A549 (cell line): ENCODE measurements at regions not wholly inside any gene's neighbourhood (a gene's known extent, or its start where the extent isn't known, plus 50 kb on each side); places are given as distances from the start of the nearest gene placed in this dataset.

ENCODE experiments used
- CHD4 ChIP-seq: fragments of 200-600 bp; sonication (generic); IDR thresholded peaks from 2 replicates; pipeline ENCODE4 v1.6.1; 2016; ENCODE audit warnings: antibody characterized with exemption, mild to moderate bottlenecking, borderline replicate concordance
- CTCF ChIP-seq: fragments of >200 bp; sonication (Bioruptor Twin); formaldehyde crosslinking; IDR thresholded peaks from 3 replicates; pipeline ENCODE4 v1.5.1; 2016
- ESRRA ChIP-seq: fragments of 150-350 bp; IDR thresholded peaks from 2 replicates; pipeline ENCODE4 v1.6.1; 2014; ENCODE audit warnings: mild to moderate bottlenecking, low read length, borderline replicate concordance
- FOSL2 ChIP-seq, 2 experiments: fragments of 450-650 bp in 1 of 2; fragments of >200 bp in 1 of 2; sonication (Bioruptor Twin) in 1 of 2; formaldehyde crosslinking; IDR thresholded peaks; 2 replicates each; pipeline versions ENCODE4 v1.5.0 to v1.6.1; 2016 to 2020; ENCODE audit warnings: mild to moderate bottlenecking in 1 of 2, moderate library complexity in 1 of 2
- HDAC2 ChIP-seq: fragments of 200-600 bp; sonication (generic); IDR thresholded peaks from 2 replicates; pipeline ENCODE4 v1.6.1; 2016
- JUN ChIP-seq, 2 experiments: fragments of >200 bp; sonication (Bioruptor Twin); formaldehyde crosslinking; IDR thresholded peaks; 2 replicates in 1 of 2; 3 replicates in 1 of 2; pipeline ENCODE4 v1.6.1; 2016 to 2017
- POLR2A ChIP-seq: IDR thresholded peaks from 2 replicates; pipeline ENCODE4 v1.6.1; 2012; ENCODE audit warnings: mild to moderate bottlenecking, low read length
- POLR2AphosphoS2 ChIP-seq: conservative IDR thresholded peaks from 2 replicates; pipeline ENCODE4 v1.6.1; 2012; ENCODE audit warnings: low read length, improper control_type of control experiment, inconsistent platforms
- TP53 ChIP-seq: fragments of 250-450 bp; sonication (Bioruptor Pico); IDR thresholded peaks from 2 replicates; pipeline ENCODE4 v1.5.0; 2021; ENCODE audit warnings: mild to moderate bottlenecking, moderate library complexity

- TF ChIP-seq POLR2A (no peak), FOSL2 (IDR thresholded peaks at IDR 0.05) (no peak), FOSL2 (CRISPR knock-in tag; IDR thresholded peaks at IDR 0.05) (no peak), CTCF (no peak), ESRRA (no peak), JUN (IDR thresholded peaks at IDR 0.05) (no peak), POLR2AphosphoS2 (no peak), TP53 (no peak), CHD4 (no peak), HDAC2 (no peak)
These were observed 663.9 kb downstream of the STPG2 start for GRCh38 chr4:97479388-97479787.
